Panc1 (cell line): ENCODE measurements at regions not wholly inside any gene's neighbourhood (a gene's known extent, or its start where the extent isn't known, plus 50 kb on each side); places are given as distances from the start of the nearest gene placed in this dataset.

Experiments used
- ATAC-seq: fragments of 200-7000 bp; cut with Tn5 transposase; 2 replicates; pipeline ENCODE4 v1.9.1; 2020; ENCODE audit warnings: mild to moderate bottlenecking, moderate library complexity
- BruUV-seq: library from RNA; stranded (reverse); fragments of 400-500 nt; replicated peaks from 2 replicates; lab custom pipeline; 2021; lab: Mats Ljungman, UMichigan
- CTCF ChIA-PET: fragments of 300-600 bp; sonication (Branson Sonifier 250); formaldehyde crosslinking; loops from one replicate; lab custom pipeline; 2022; ENCODE audit warnings: antibody characterized with exemption; lab: Charles Lee
- POLR2A ChIA-PET: fragments of 300-600 bp; sonication (Branson Sonifier 250); formaldehyde crosslinking; loops from one replicate; lab custom pipeline; 2022; ENCODE audit warnings: antibody characterized with exemption; lab: Charles Lee
- DNase-seq: peaks from one replicate; pipeline ENCODE4 v3.0.0-alpha.2; 2010; ENCODE audit warnings: low read depth, low spot score
- H3K27ac ChIP-seq: 2 replicates; pipeline ENCODE4 v1.5.1; 2011; ENCODE audit warnings: mild to moderate bottlenecking, low read length, inconsistent platforms
- H3K27me3 ChIP-seq: fragments of 200-500 bp; sonication (Bioruptor generic); 2 replicates; pipeline ENCODE4 v1.6.0; 2014; ENCODE audit warnings: low read length, inconsistent platforms; ENCODE audit not compliant: control insufficient read depth, insufficient read depth
- H3K36me3 ChIP-seq: fragments of 200-500 bp; sonication (Bioruptor generic); 2 replicates; pipeline ENCODE4 v1.5.1; 2014; ENCODE audit warnings: inconsistent platforms, mild to moderate bottlenecking, low read length, moderate library complexity; ENCODE audit not compliant: control insufficient read depth, insufficient read depth
- H3K4me1 ChIP-seq: 2 replicates; pipeline ENCODE4 v1.5.1; 2011; ENCODE audit warnings: inconsistent platforms, mild to moderate bottlenecking, low read length, moderate library complexity; ENCODE audit not compliant: control insufficient read depth, insufficient read depth
- H3K4me3 ChIP-seq, 2 experiments: 2 replicates each; pipeline ENCODE4 v1.5.1; 2011 to 2012; ENCODE audit warnings: low read depth in 2 of 2, low read length in 2 of 2, mild to moderate bottlenecking in 2 of 2, inconsistent platforms in 1 of 2, moderate library complexity in 1 of 2
- H3K9me3 ChIP-seq: fragments of 200-500 bp; sonication (Bioruptor generic); 2 replicates; pipeline ENCODE4 v1.5.1; 2014; ENCODE audit warnings: low read depth, mild to moderate bottlenecking, inconsistent platforms, low read length, moderate library complexity; ENCODE audit not compliant: control insufficient read depth, insufficient read depth
- CTCF ChIP-seq: fragments of 450-650 bp; IDR thresholded peaks from 2 replicates; pipeline ENCODE4 v1.5.1; 2017; ENCODE audit warnings: mild to moderate bottlenecking
- POLR2AphosphoS5 ChIP-seq: IDR thresholded peaks from 2 replicates; pipeline ENCODE4 v1.6.1; 2012; ENCODE audit warnings: mild to moderate bottlenecking, low read depth, low read length, moderate library complexity
- REST ChIP-seq, 2 experiments: IDR thresholded peaks; 2 replicates each; pipeline ENCODE4 v1.6.1; 2011 to 2012; ENCODE audit warnings: low read depth in 2 of 2, control low read depth in 1 of 2, low read length in 1 of 2, mild to moderate bottlenecking in 1 of 2, moderate library complexity in 1 of 2; ENCODE audit not compliant: insufficient read depth in 1 of 2
- SIN3A ChIP-seq: IDR thresholded peaks from 2 replicates; pipeline ENCODE4 v1.6.1; 2012; ENCODE audit warnings: low read depth, mild to moderate bottlenecking, low read length, moderate library complexity, borderline replicate concordance; ENCODE audit not compliant: insufficient read depth
- TCF7L2 ChIP-seq: IDR thresholded peaks from 2 replicates; pipeline ENCODE4 v1.6.1; 2011; ENCODE audit warnings: mild to moderate bottlenecking, low read depth, low read length, inconsistent platforms
- in situ Hi-C: cut with HindIII; loops from 2 replicates; pipeline ENCODE4 v1.10.0; 2016; ENCODE audit warnings: low sequenced_read_pairs, low pct_unique_long_range_greater_than_20kb
- intact Hi-C: fragments of 100-400 bp; cut with micrococcal nuclease; formaldehyde crosslinking; loops from one replicate; pipeline ENCODE4 v1.10.0; 2022; ENCODE audit not compliant: unreplicated experiment

- Histone ChIP-seq H3K27ac (no peak overlapping the region), H3K9me3 (no peaks in the 10 kb centered on the region; the same call in 1 of the 2 replicates), H3K27me3 (no peaks in the 10 kb centered on the region), H3K4me3 (no peak overlapping the region), H3K4me1 (no peaks in the 10 kb centered on the region), H3K36me3 (no peaks in the 10 kb centered on the region)
- intact Hi-C loops (no loop called here), in situ Hi-C loops (no loop called here)
- DNase-seq (no peak), ATAC-seq (no peak)
- CTCF ChIA-PET, result no interaction called here
- POLR2A ChIA-PET, result no interaction called here
- BruUV-seq, result no TSS peak
- TF ChIP-seq POLR2AphosphoS5 (no peak), REST (IDR thresholded peaks at IDR 0.05; ENCODE audit: insufficient read depth in 1 of 2, low read depth in 2 of 2, low read length in 1 of 2) (no peak), SIN3A (no peak), TCF7L2 (no peak), CTCF (no peak)
Observed at GRCh38 chr7:19290066-19290465, 144.8 kb upstream of the FERD3L start.

- ChIA-PET POLR2A (interaction anchor here (0.6 kb wide), 1 partner anchor 14 kb away, joined by 3 read pairs; no protein-coding TSS in a partner anchor), CTCF (no interaction called here)
- ATAC-seq (no peak), DNase-seq (no peak)
- no TSS peak for BruUV-seq
- Histone ChIP-seq H3K36me3 (no peaks in the 10 kb centered on the region), H3K27me3 (no peaks in the 10 kb centered on the region), H3K9me3 (no peaks in the 10 kb centered on the region; the same call in 1 of the 2 replicates), H3K27ac (no peak overlapping the region), H3K4me1 (no peaks in the 10 kb centered on the region), H3K4me3 (no peak overlapping the region)
- TF ChIP-seq TCF7L2 (no peak), SIN3A (no peak), CTCF (no peak), REST (IDR thresholded peaks at IDR 0.05; ENCODE audit: insufficient read depth in 1 of 2, low read depth in 2 of 2, low read length in 1 of 2) (no peak)
- in situ Hi-C loops, result no loop called here
- intact Hi-C loops, result no loop called here
Observed at GRCh38 chr7:19284596-19285300, 139.5 kb upstream of the FERD3L start.
